Sigmoid colon (tissue), 4 donors: ENCODE measurements at regions not wholly inside any gene's neighbourhood (a gene's known extent, or its start where the extent isn't known, plus 50 kb on each side); places are given as distances from the start of the nearest gene placed in this dataset.

Experiments
- CTCF ChIP-seq, 4 experiments: fragments of 450-650 bp in 3 of 4; fragments of 200-600 bp in 1 of 4; IDR thresholded peaks; one replicate each; pipeline ENCODE4 v1.5.1; 2016 to 2019; ENCODE audit warnings: antibody characterized with exemption in 4 of 4, mild to moderate bottlenecking in 3 of 4, moderate library complexity in 2 of 4
- EP300 ChIP-seq, 4 donors: sonication (generic); formaldehyde crosslinking; IDR thresholded peaks; one replicate each; pipeline ENCODE4 v1.6.1; 2017; ENCODE audit warnings: antibody characterized with exemption in 4 of 4
- POLR2AphosphoS5 ChIP-seq, 4 donors: sonication (generic); formaldehyde crosslinking; IDR thresholded peaks; one replicate each; pipeline ENCODE4 v1.6.1; 2017; ENCODE audit warnings: antibody characterized with exemption in 4 of 4

- no peak for TF ChIP-seq EP300 (IDR thresholded peaks at IDR 0.05)
- no peak for TF ChIP-seq CTCF (IDR thresholded peaks at IDR 0.05)
- TF ChIP-seq POLR2AphosphoS5 (IDR thresholded peaks at IDR 0.05) = no peak
Measured at GRCh38 chr17:56031636-56032035, 121.6 kb upstream of the ANKFN1 start.
